VCaP (cell line): ENCODE measurements at regions not wholly inside any gene's neighbourhood (a gene's known extent, or its start where the extent isn't known, plus 50 kb on each side); places are given as distances from the start of the nearest gene placed in this dataset.

ENCODE experiments used
- H3K27ac ChIP-seq: fragments of 450-650 bp; 2 replicates; pipeline ENCODE4 v1.5.1; 2017
- CTCF ChIP-seq: fragments of 450-650 bp; conservative IDR thresholded peaks from 2 replicates; pipeline ENCODE4 v1.5.1; 2017; ENCODE audit warnings: mild to moderate bottlenecking, moderate library complexity

- H3K27ac ChIP-seq, result no peak overlapping the region
- no peak for TF ChIP-seq CTCF
These were observed 428.8 kb downstream of the CAAP1 start for GRCh38 chr9:26463837-26464236.

- no peak overlapping the region for H3K27ac ChIP-seq
- TF ChIP-seq CTCF, result no peak
These were observed 429.9 kb downstream of the CAAP1 start for GRCh38 chr9:26462751-26463150.

- H3K27ac ChIP-seq, result no peak overlapping the region
- TF ChIP-seq CTCF, result no peak
These were observed 430.4 kb downstream of the CAAP1 start for GRCh38 chr9:26462213-26462612.

- TF ChIP-seq CTCF, result no peak
- H3K27ac ChIP-seq, result no peak overlapping the region
These were observed 432.0 kb downstream of the CAAP1 start for GRCh38 chr9:26460624-26461023.

- no peak for TF ChIP-seq CTCF
These were observed 432.6 kb downstream of the CAAP1 start for GRCh38 chr9:26459959-26460358.

GRCh38 chr9:26458054-26458453, 434.5 kb downstream of the CAAP1 start:
- no peak overlapping the region for H3K27ac ChIP-seq
- TF ChIP-seq CTCF, result no peak

More at GRCh38 chr9:26459959-26460358, 432.6 kb downstream of the CAAP1 start:
- no peak overlapping the region for H3K27ac ChIP-seq

GRCh38 chr9:26457151-26457550, 435.5 kb downstream of the CAAP1 start:
- H3K27ac ChIP-seq, result no peak overlapping the region
- TF ChIP-seq CTCF, result no peak
